NCI-H1930 (cell line): ENCODE measurements at regions not wholly inside any gene's neighbourhood (a gene's known extent, or its start where the extent isn't known, plus 50 kb on each side); places are given as distances from the start of the nearest gene placed in this dataset.

Source experiments
- DNase-seq, 2 experiments: peaks; one replicate each; lab custom pipeline; 2025; lab: John Stamatoyannopoulos, UW

GRCh38 chr3:30553641-30554316 lies 52.6 kb upstream of the TGFBR2 start:
- DNase-seq = no peak

- DNase-seq = no peak
Observed at GRCh38 chr3:30554317-30554690, 52.1 kb upstream of the TGFBR2 start.

- DNase-seq = no peak
Observed at GRCh38 chr3:30555968-30556367, 50.4 kb upstream of the TGFBR2 start.
